A549 (cell line): ENCODE measurements at regions not wholly inside any gene's neighbourhood (a gene's known extent, or its start where the extent isn't known, plus 50 kb on each side); places are given as distances from the start of the nearest gene placed in this dataset.

Source experiments
- CTCF ChIP-seq: fragments of >200 bp; sonication (Bioruptor Twin); formaldehyde crosslinking; IDR thresholded peaks from 3 replicates; pipeline ENCODE4 v1.5.1; 2016
- JUNB ChIP-seq: fragments of >200 bp; sonication (Bioruptor Twin); formaldehyde crosslinking; IDR thresholded peaks from 2 replicates; pipeline ENCODE4 v1.6.1; 2016
- RAD21 ChIP-seq, 2 experiments: fragments of >200 bp in 1 of 2; sonication (Bioruptor Twin) in 1 of 2; formaldehyde crosslinking in 1 of 2; IDR thresholded peaks in 1 of 2; conservative IDR thresholded peaks in 1 of 2; 2 replicates in 1 of 2; 3 replicates in 1 of 2; pipeline ENCODE4 v1.6.1; 2012 to 2018; ENCODE audit warnings: inconsistent platforms in 1 of 2
- REST ChIP-seq: fragments of 200-600 bp; sonication (generic); IDR thresholded peaks from 2 replicates; pipeline ENCODE4 v1.6.1; 2016; ENCODE audit warnings: antibody characterized with exemption, mild to moderate bottlenecking, moderate library complexity
- RFX5 ChIP-seq: fragments of 450-650 bp; IDR thresholded peaks from 2 replicates; pipeline ENCODE4 v1.7.1; 2014; ENCODE audit warnings: antibody characterized with exemption, mild to moderate bottlenecking, moderate library complexity

GRCh38 chr14:89493877-89494634 is 77.0 kb upstream of the FOXN3 start:
- TF ChIP-seq RAD21 (conservative IDR thresholded peaks at IDR 0.05 in 1 of 2, IDR thresholded peaks at IDR 0.05 in 1 of 2) (no peak), REST (no peak), CTCF (no peak), JUNB (no peak), RFX5 (no peak)
